ENCODE measurements at regions not wholly inside any gene's neighbourhood (a gene's known extent, or its start where the extent isn't known, plus 50 kb on each side); places are given as distances from the start of the nearest gene placed in this dataset.
A peak's percentile ranks its signal among the peaks of the same experiment; 100 is the strongest.

DNA sequence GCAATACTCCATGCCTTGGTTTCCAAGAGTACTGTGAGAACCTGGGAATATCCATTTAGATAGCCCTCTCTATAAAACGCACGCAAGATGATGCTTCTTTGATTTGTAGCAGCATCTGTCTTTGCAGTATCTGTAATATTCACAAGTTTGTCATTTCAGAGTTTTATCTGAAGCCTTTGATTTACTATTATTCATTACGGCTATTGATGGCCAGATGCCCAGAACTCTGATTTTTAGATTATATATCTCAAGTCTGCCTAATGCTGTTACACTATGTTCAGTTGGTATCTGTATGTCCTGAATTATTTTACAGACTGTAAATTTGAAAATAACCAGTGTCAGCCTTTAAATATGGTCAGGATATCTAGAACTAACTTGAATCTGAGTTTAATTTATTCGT, 233.3 kb downstream of the FAM170A start:
- TF ChIP-seq GATA3 (IDR thresholded peaks at IDR 0.05; ENCODE audit: low read depth, low read length) (peak; percentile 86), GATA2 (IDR thresholded peaks at IDR 0.05; ENCODE audit: low read depth, low read length) (peak; percentile 75)
